AG09309 (cell line): ENCODE measurements at regions not wholly inside any gene's neighbourhood (a gene's known extent, or its start where the extent isn't known, plus 50 kb on each side); places are given as distances from the start of the nearest gene placed in this dataset.
A peak's percentile ranks its signal among the peaks of the same experiment; 100 is the strongest.

ENCODE experiments used
- DNase-seq: peaks from one replicate; pipeline ENCODE4 v3.0.0-alpha.2; 2010; ENCODE audit warnings: low read depth
- H3K4me3 ChIP-seq: 2 replicates; pipeline ENCODE4 v1.5.1; 2011; ENCODE audit warnings: mild to moderate bottlenecking, low read depth, low read length, moderate library complexity; ENCODE audit not compliant: control insufficient read depth
- TF ChIP-seq, protein P1 (sequence below): IDR thresholded peaks from 2 replicates; pipeline ENCODE4 v1.5.1; 2011; ENCODE audit warnings: mild to moderate bottlenecking, low read depth, low read length, inconsistent platforms; ENCODE audit not compliant: insufficient read depth, control insufficient read depth; ENCODE audit errors: missing control alignments

DNA sequence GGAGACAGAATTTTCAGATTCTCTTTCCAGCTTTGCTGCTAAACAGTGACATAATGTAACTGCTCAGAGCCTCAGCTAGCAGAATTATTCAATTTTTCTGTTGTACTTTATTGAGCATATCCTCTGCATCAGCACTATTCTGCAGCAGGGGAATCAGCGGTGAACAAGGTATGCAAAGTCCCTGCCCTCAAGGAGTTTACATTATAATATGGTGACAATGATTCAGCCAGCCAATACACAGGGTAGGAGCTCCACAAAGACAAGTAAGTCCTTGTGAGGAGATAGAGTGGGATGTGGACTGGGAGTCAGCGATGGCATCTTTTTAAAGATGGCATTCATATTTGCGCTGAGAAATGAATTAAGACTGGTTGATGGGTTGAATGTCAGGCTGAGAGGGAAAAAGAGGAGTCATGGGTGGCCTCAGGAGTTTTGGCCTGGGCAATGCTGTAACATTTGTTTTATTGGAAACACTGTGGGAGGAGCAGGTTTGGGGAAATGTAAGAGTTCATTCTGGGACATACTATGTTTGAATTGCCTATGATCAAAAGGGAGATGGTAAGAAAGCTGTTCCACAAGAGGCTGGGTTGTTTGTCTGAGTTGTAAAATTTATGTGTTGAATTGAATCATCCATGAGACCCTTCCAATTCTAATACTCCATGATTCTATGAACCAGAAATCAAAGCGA is 194.5 kb downstream of the PLK2 start:
- H3K4me3 ChIP-seq = no peak overlapping the region
- TF ChIP-seq, protein P1, sequence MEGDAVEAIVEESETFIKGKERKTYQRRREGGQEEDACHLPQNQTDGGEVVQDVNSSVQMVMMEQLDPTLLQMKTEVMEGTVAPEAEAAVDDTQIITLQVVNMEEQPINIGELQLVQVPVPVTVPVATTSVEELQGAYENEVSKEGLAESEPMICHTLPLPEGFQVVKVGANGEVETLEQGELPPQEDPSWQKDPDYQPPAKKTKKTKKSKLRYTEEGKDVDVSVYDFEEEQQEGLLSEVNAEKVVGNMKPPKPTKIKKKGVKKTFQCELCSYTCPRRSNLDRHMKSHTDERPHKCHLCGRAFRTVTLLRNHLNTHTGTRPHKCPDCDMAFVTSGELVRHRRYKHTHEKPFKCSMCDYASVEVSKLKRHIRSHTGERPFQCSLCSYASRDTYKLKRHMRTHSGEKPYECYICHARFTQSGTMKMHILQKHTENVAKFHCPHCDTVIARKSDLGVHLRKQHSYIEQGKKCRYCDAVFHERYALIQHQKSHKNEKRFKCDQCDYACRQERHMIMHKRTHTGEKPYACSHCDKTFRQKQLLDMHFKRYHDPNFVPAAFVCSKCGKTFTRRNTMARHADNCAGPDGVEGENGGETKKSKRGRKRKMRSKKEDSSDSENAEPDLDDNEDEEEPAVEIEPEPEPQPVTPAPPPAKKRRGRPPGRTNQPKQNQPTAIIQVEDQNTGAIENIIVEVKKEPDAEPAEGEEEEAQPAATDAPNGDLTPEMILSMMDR = no peak
- DNase-seq = no peak

GRCh38 chr5:58264276-58264675 is 195.6 kb downstream of the PLK2 start:
- H3K4me3 ChIP-seq = no peak overlapping the region
- TF ChIP-seq, protein P1 = no peak
- DNase-seq = no peak

DNA sequence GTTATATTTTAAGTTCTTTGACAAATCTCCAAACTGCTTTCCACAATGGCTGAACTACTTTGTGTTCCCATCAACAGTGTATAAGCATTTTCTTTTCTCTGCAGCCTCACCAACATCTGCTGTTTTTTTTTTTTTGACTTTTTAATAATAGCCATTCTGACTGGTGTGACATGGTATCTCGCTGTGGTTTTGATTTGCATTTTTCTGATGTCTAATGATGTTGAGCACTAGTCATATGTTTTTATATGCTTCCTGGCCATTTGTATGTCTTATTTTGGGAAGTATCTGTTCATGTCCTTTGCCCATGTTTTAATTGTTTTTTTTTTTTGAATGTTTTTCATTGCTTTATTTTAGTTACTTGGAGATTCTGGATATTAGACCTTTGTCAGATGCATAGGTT is 196.6 kb downstream of the PLK2 start:
- no peak overlapping the region for H3K4me3 ChIP-seq
- DNase-seq = no peak
- TF ChIP-seq, protein P1 = no peak

- TF ChIP-seq, protein P1 = no peak
- no peak for DNase-seq
- H3K4me3 ChIP-seq = no peak overlapping the region
Observed at GRCh38 chr5:58262226-58262625, 197.7 kb downstream of the PLK2 start.

DNA sequence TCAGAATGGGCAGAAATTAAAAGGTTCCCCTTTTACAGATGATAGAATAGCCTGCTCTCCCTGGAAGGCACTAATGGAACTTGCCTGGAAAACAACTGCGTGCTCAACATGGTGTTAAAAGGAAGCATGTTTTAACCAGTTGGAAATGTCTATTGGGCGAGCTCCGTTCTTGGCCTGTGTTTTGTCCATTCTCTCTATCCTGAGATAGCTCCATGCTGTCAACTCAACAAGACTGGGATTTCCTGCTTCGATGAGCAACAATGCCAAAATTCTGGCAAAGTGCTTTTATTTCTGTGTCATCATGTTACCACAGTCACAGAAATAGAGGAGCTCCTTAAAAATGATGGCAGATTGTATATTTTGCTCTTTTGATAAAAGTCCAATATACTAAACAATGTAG is 198.3 kb downstream of the PLK2 start:
- peak; percentile 17 for DNase-seq
- H3K4me3 ChIP-seq = no peak overlapping the region
- TF ChIP-seq, protein P1 = no peak

GRCh38 chr5:58260243-58260642 is 199.6 kb downstream of the PLK2 start:
- DNase-seq = no peak
- TF ChIP-seq, protein P1 = no peak
- H3K4me3 ChIP-seq = no peak overlapping the region
